Esophagus muscularis mucosa (tissue), 4 donors: ENCODE measurements at regions not wholly inside any gene's neighbourhood (a gene's known extent, or its start where the extent isn't known, plus 50 kb on each side); places are given as distances from the start of the nearest gene placed in this dataset.
A peak's percentile ranks its signal among the peaks of the same experiment; 100 is the strongest.

ENCODE experiments used
- DNase-seq: peaks from one replicate; pipeline ENCODE4 v3.0.0-alpha.2; 2017; ENCODE audit errors: extremely low spot score
- H3K27ac ChIP-seq, 4 donors: fragments of 200-600 bp; sonication (generic); replicated peaks in 1 of 4; 1 replicate in 3 of 4; 2 replicates in 1 of 4; pipeline ENCODE4 v1.5.1; 2016 to 2019; ENCODE audit warnings: mild to moderate bottlenecking in 1 of 4
- H3K27me3 ChIP-seq, 4 donors: fragments of 200-600 bp; sonication (generic); one replicate each; pipeline versions ENCODE4 v1.5.1 to v1.6.0; 2016 to 2019
- H3K36me3 ChIP-seq, 4 donors: fragments of 200-600 bp; sonication (generic); one replicate each; pipeline ENCODE4 v1.5.1; 2016 to 2019
- H3K4me1 ChIP-seq, 4 donors: fragments of 200-600 bp; sonication (generic); one replicate each; pipeline ENCODE4 v1.5.1; 2016 to 2019
- H3K4me3 ChIP-seq, 4 donors: fragments of 200-600 bp; sonication (generic); 1 replicate in 2 of 4; 2 replicates in 2 of 4; pipeline ENCODE4 v1.5.1; 2016 to 2019; ENCODE audit warnings: mild to moderate bottlenecking in 4 of 4, moderate library complexity in 1 of 4
- H3K9me3 ChIP-seq, 4 donors: fragments of 200-600 bp; sonication (generic); 1 replicate in 3 of 4; 2 replicates in 1 of 4; pipeline ENCODE4 v1.5.1; 2016 to 2019
- EP300 ChIP-seq: sonication (generic); formaldehyde crosslinking; IDR thresholded peaks from one replicate; pipeline ENCODE4 v1.6.1; 2017; ENCODE audit warnings: antibody characterized with exemption
- POLR2A ChIP-seq: fragments of 450-650 bp; IDR thresholded peaks from one replicate; pipeline ENCODE4 v1.6.1; 2017; ENCODE audit warnings: antibody characterized with exemption, moderate library complexity, mild to moderate bottlenecking, low read depth
- POLR2AphosphoS5 ChIP-seq, 2 donors: sonication (generic); formaldehyde crosslinking; IDR thresholded peaks; one replicate each; pipeline ENCODE4 v1.6.1; 2017; ENCODE audit warnings: antibody characterized with exemption in 2 of 2
- WGBS: methylation state at CpG from one replicate; pipeline ENCODE4 v1.1.5; 2018; 5-methylcytosine and 5-hydroxymethylcytosine counted together
- intact Hi-C: fragments of 100-400 bp; cut with DNase I; formaldehyde crosslinking; loops from one replicate; pipeline ENCODE4 v1.15.1; 2023
- TF ChIP-seq, protein P1 (sequence below), 3 experiments: fragments of 200-600 bp in 2 of 3; fragments of 450-650 bp in 1 of 3; sonication (generic) in 2 of 3; IDR thresholded peaks; one replicate each; pipeline ENCODE4 v1.5.1; 2017 to 2019; ENCODE audit warnings: antibody characterized with exemption in 3 of 3, mild to moderate bottlenecking in 2 of 3, moderate library complexity in 1 of 3

DNA sequence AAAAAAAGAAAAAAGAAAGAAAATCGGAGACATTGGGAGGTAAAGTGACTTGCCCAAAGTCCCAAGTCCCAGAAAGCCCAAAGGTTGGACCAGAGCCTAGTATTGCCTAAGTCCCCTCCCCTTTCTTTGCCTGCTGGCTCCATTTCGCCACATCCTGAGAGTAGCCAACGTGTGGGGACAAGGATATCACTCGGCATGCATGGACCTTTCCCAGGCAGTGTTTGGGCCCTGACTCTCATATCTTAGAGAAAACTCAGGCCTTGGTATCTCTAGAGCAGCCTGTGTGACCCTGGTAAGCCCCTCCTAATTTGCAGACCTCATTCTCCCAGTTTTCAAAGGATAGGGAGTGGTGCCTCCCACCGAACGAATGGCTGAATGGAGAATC, 294.2 kb upstream of the ZMIZ1 start:
- intact Hi-C loops: no loop called here
- H3K36me3 ChIP-seq: no peaks in the 10 kb centered on the region
- no peak for DNase-seq
- TF ChIP-seq EP300 (no peak), POLR2AphosphoS5 (IDR thresholded peaks at IDR 0.05) (no peak), POLR2A (no peak)
- TF ChIP-seq, protein P1, sequence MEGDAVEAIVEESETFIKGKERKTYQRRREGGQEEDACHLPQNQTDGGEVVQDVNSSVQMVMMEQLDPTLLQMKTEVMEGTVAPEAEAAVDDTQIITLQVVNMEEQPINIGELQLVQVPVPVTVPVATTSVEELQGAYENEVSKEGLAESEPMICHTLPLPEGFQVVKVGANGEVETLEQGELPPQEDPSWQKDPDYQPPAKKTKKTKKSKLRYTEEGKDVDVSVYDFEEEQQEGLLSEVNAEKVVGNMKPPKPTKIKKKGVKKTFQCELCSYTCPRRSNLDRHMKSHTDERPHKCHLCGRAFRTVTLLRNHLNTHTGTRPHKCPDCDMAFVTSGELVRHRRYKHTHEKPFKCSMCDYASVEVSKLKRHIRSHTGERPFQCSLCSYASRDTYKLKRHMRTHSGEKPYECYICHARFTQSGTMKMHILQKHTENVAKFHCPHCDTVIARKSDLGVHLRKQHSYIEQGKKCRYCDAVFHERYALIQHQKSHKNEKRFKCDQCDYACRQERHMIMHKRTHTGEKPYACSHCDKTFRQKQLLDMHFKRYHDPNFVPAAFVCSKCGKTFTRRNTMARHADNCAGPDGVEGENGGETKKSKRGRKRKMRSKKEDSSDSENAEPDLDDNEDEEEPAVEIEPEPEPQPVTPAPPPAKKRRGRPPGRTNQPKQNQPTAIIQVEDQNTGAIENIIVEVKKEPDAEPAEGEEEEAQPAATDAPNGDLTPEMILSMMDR (IDR thresholded peaks at IDR 0.05): no peak
- 85% methylated on average over 6 of the region's 6 CpGs for WGBS
- H3K4me1 ChIP-seq: peaks cover 16 to 79% (median 69%) of the 10 kb centered on the region in 4 donors
- H3K27me3 ChIP-seq: no peaks in the 10 kb centered on the region
- H3K27ac ChIP-seq: peak overlapping the region in 3 of 4 donors; percentile 41 to 60 (median 42)
- no peak overlapping the region for H3K4me3 ChIP-seq
- no peaks in the 10 kb centered on the region for H3K9me3 ChIP-seq

DNA sequence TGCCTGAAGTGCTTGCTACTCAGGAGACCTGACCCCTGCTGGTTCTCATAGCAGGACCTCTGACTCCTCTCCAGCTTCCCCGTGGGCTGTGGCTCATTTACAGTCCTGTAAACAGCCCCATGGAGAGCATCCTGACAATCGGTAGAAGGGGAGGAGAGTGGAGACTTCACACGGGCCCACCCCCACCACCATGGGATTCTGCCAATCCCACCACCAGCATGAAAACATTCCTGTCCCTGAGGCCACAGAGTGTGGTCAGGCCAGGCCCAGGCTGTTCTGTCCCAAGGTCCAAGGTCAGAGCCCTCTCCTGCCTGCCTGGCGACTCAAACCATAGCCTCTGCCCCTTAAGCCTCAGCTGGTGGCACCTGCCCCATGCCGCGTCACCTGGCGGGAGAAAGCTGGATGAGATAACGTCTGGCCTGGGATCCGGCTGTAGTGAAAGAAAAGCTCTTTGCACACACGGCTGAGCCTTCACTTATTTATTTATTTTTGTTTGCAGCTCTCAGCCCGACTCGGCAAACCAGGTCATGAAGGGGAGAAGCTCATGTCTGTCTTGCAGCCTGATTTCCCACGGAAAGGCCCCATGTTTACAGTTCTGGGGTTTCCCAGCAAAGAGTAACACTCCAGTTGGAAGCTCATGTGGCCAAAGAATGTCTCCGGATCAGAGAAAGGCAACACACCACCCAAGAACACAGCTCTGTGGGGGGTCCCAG, 293.6 kb upstream of the ZMIZ1 start:
- no peaks in the 10 kb centered on the region for H3K27me3 ChIP-seq
- intact Hi-C loops: no loop called here
- 56% methylated on average over 14 of the region's 14 CpGs for WGBS
- H3K9me3 ChIP-seq: no peaks in the 10 kb centered on the region
- H3K4me3 ChIP-seq: no peak overlapping the region
- TF ChIP-seq EP300: no peak
- TF ChIP-seq POLR2AphosphoS5 (IDR thresholded peaks at IDR 0.05): no peak
- TF ChIP-seq, protein P1 (IDR thresholded peaks at IDR 0.05): no peak
- no peak for TF ChIP-seq POLR2A
- no peaks in the 10 kb centered on the region for H3K36me3 ChIP-seq
- H3K27ac ChIP-seq: peak overlapping the region in 3 of 4 donors; percentile 41 to 60 (median 42)
- peaks cover 16 to 74% (median 69%) of the 10 kb centered on the region in 4 donors for H3K4me1 ChIP-seq
- DNase-seq: no peak

DNA sequence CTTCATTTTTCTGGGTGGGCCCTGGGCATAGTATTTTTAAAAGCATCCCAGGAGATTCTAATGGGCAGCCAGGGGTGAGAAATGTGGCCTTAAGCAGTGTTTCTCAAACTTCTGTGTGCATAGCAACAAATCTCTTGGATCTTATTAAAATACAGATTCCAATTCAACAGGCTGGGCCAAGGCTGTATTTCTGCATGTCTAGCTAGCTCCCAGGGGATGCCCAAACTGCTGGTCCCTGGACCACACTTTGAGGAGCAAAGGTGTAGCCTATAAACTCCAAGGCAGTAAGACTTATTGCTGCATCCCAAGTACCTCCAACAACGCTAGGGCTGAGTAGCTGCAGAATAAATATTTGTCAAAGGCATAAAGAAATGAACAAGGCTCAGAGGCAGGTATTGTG, 292.9 kb upstream of the ZMIZ1 start:
- intact Hi-C loops: no loop called here
- no peaks in the 10 kb centered on the region for H3K27me3 ChIP-seq
- H3K4me3 ChIP-seq: no peak overlapping the region
- no peaks in the 10 kb centered on the region for H3K9me3 ChIP-seq
- peak overlapping the region in 3 of 4 donors; percentile 41 to 60 (median 42) for H3K27ac ChIP-seq
- WGBS: 44% methylated on average over 1 of the region's 1 CpG
- peaks cover 16 to 66% (median 66%) of the 10 kb centered on the region in 4 donors for H3K4me1 ChIP-seq
- DNase-seq: no peak
- TF ChIP-seq, protein P1 (IDR thresholded peaks at IDR 0.05): no peak
- TF ChIP-seq POLR2A (no peak), POLR2AphosphoS5 (IDR thresholded peaks at IDR 0.05) (no peak), EP300 (no peak)
- H3K36me3 ChIP-seq: no peaks in the 10 kb centered on the region

DNA sequence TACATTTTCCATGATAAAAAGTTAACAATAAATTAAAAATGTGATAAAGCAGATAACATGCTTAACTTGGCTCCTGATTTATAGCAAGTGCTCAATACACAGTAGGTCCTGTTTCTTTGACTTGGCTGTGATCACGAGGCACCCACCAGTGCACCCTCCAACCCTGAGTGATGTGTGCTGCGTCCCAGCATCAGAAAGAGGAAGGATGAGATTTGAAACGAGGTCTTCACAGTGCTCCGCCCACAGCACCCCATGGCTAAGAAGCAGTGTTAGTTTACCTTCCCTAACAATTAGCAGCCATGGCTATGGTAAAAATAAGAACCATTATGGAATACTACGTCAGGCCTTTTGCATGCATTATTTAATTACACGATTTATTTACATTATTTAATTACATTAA, 292.0 kb upstream of the ZMIZ1 start:
- TF ChIP-seq EP300 (no peak), POLR2AphosphoS5 (IDR thresholded peaks at IDR 0.05) (no peak), POLR2A (no peak)
- TF ChIP-seq, protein P1 (IDR thresholded peaks at IDR 0.05): no peak
- no peak for DNase-seq
- H3K27me3 ChIP-seq: no peaks in the 10 kb centered on the region
- peaks cover 16 to 59% (median 58%) of the 10 kb centered on the region in 4 donors for H3K4me1 ChIP-seq
- intact Hi-C loops: no loop called here
- H3K4me3 ChIP-seq: no peak overlapping the region
- peak overlapping the region; percentile 73 to 77 (median 74) for H3K27ac ChIP-seq
- H3K9me3 ChIP-seq: no peaks in the 10 kb centered on the region
- H3K36me3 ChIP-seq: no peaks in the 10 kb centered on the region
- 65% methylated on average over 6 of the region's 6 CpGs for WGBS

DNA sequence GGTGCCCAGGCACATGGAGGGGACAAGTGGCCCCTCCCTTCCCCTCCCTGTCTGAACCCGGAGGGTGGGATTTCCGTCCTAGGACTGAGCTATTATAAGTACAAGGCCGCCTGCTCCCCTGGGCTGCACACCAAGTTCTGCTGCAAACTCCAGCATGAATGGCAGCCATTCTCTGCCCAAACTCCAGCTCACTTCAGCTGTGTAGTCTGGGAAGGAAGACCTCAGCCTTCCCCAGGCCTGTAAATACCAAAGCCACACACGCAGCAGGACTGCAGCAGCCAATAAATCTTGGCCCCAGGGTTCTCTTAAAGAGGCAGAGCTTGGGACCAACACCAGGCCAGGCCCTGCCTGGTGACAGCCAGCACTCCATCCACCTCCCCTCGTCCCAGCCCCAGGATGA, 291.3 kb upstream of the ZMIZ1 start:
- TF ChIP-seq EP300: no peak
- peak; percentile 36 to 71 for TF ChIP-seq POLR2AphosphoS5 (IDR thresholded peaks at IDR 0.05)
- TF ChIP-seq, protein P1 (IDR thresholded peaks at IDR 0.05): no peak
- TF ChIP-seq POLR2A: no peak
- no peak overlapping the region for H3K4me3 ChIP-seq
- no peaks in the 10 kb centered on the region for H3K27me3 ChIP-seq
- peaks cover 16 to 52% (median 51%) of the 10 kb centered on the region in 4 donors for H3K4me1 ChIP-seq
- no peak for DNase-seq
- H3K27ac ChIP-seq: peak overlapping the region; percentile 73 to 77 (median 74)
- intact Hi-C loops: no loop called here
- no peaks in the 10 kb centered on the region for H3K9me3 ChIP-seq
- 16% methylated on average over 5 of the region's 5 CpGs for WGBS
- H3K36me3 ChIP-seq: no peaks in the 10 kb centered on the region
